Heart left ventricle (tissue), 16 donors: ENCODE measurements at regions not wholly inside any gene's neighbourhood (a gene's known extent, or its start where the extent isn't known, plus 50 kb on each side); places are given as distances from the start of the nearest gene placed in this dataset.

Experiments used
- ATAC-seq, 4 donors: fragments of 200-7000 bp; cut with Tn5 transposase; one replicate each; pipeline ENCODE4 v1.9.1; 2020 to 2022; ENCODE audit warnings: moderate library complexity in 4 of 4, mild to moderate bottlenecking in 3 of 4, moderate number of reproducible peaks in 1 of 4
- DNase-seq, 5 donors: peaks; one replicate each; pipeline ENCODE4 v3.0.0-alpha.2; 2020
- H3K27ac ChIP-seq, 12 donors: fragments of 200-600 bp; sonication (generic) in 4 of 12; one replicate each; pipeline versions ENCODE4 v1.5.0 to v1.8.0; 2016 to 2022; ENCODE audit warnings: mild to moderate bottlenecking in 2 of 12
- H3K27me3 ChIP-seq, 9 donors: fragments of 200-600 bp; sonication (generic) in 2 of 9; one replicate each; pipeline versions ENCODE4 v1.5.1 to v1.8.0; 2016 to 2022; ENCODE audit warnings: mild to moderate bottlenecking in 3 of 9
- H3K36me3 ChIP-seq, 9 donors: fragments of 200-600 bp; sonication (generic) in 2 of 9; one replicate each; pipeline versions ENCODE4 v1.5.0 to v1.8.0; 2018 to 2022; ENCODE audit warnings: mild to moderate bottlenecking in 2 of 9
- H3K4me1 ChIP-seq, 12 donors: fragments of 200-600 bp; sonication (generic) in 4 of 12; one replicate each; pipeline versions ENCODE4 v1.5.0 to v1.8.0; 2016 to 2022; ENCODE audit warnings: mild to moderate bottlenecking in 3 of 12
- H3K4me3 ChIP-seq, 12 donors: fragments of 200-600 bp; sonication (generic) in 4 of 12; one replicate each; pipeline versions ENCODE4 v1.5.0 to v1.8.0; 2017 to 2022; ENCODE audit warnings: mild to moderate bottlenecking in 9 of 12, moderate library complexity in 4 of 12
- H3K9me3 ChIP-seq, 12 donors: fragments of 200-600 bp; sonication (generic) in 4 of 12; one replicate each; pipeline versions ENCODE4 v1.5.0 to v1.8.0; 2016 to 2022; ENCODE audit warnings: mild to moderate bottlenecking in 1 of 12
- CTCF ChIP-seq, 12 donors: fragments of 200-600 bp; sonication (generic) in 4 of 12; IDR thresholded peaks; one replicate each; pipeline versions ENCODE4 v1.5.0 to v1.8.0; 2018 to 2022; ENCODE audit warnings: antibody characterized with exemption in 12 of 12, mild to moderate bottlenecking in 5 of 12
- POLR2A ChIP-seq, 2 donors: fragments of 450-650 bp; IDR thresholded peaks; one replicate each; pipeline ENCODE4 v1.6.1; 2017; ENCODE audit warnings: antibody characterized with exemption in 2 of 2, mild to moderate bottlenecking in 2 of 2, moderate library complexity in 2 of 2
- WGBS, 4 donors: extraction: QIAGEN DNeasy Blood & Tissue Kit in 2 of 4; methylation state at CpG; one replicate each; pipeline versions ENCODE4 v1.1.5 to v1.1.7; 2013 to 2018; 5-methylcytosine and 5-hydroxymethylcytosine counted together
- intact Hi-C, 10 donors: fragments of 100-400 bp; cut with DNase I; formaldehyde crosslinking; loops; one replicate each; pipeline versions ENCODE4 v1.11.1 to v1.14.2; 2022
- donor health status: ischemic (EF 13 %, LVEDD 7.1; RV severe dilation, severe dysfunction).
- donor health status: healthy with polysubstance abuse.
- donor health status: DM: no; HTN: yes; CAD: no.
- donor health status: DM: no; HTN: no; CAD: no.
- donor health status: ischemic (EF 25% LVEDD 6.9; RV normal size, moderate dysfunction).
- donor health status: ischemic (EF 25% LVEDD 5.7; RV mildly dilated, moderate dysfunction).
- donor health status: healthy.
- donor health status: DM: yes; HTN: yes; CAD: no.
- donor health status: ischemic (EF 35%, LVEDD 5.7; RV mildly dilated, moderate dysfunction).
- donor health status: nonischemic (EF 11% LVEDD 7.7; RV severe dilation, severe dysfunction).
- donor health status: DM: yes; HTN: yes; CAD: no.
- donor health status: PGD.
- donor health status: ischemic (EF 29% LVEDD 5.4; RV normal size, mild dysfunction).
- donor health status: nonischemic (EF 23%, LVEDD 6.1; RV moderate dilation, normal function).

- Histone ChIP-seq H3K4me1 (no peaks in the 10 kb centered on the region), H3K36me3 (no peaks in the 10 kb centered on the region), H3K9me3 (peaks cover 0 to 5% (median 0%) of the 10 kb centered on the region in 12 donors), H3K27me3 (no peaks in the 10 kb centered on the region), H3K4me3 (no peak overlapping the region), H3K27ac (no peak overlapping the region)
- 66 to 76% (median 70%) methylated on average over 3 of the region's 3 CpGs for WGBS, 4 donors
- no peak for TF ChIP-seq POLR2A (IDR thresholded peaks at IDR 0.05)
- TF ChIP-seq CTCF (IDR thresholded peaks at IDR 0.05): no peak
- ATAC-seq: no peak
- intact Hi-C loops: no loop called here
- DNase-seq: no peak
Measured at GRCh38 chr1:189211742-189212141, 1265.9 kb downstream of the BRINP3 start.

GRCh38 chr1:189212606-189213005, 1265.1 kb downstream of the BRINP3 start:
- no peak overlapping the region for H3K27ac ChIP-seq
- ATAC-seq: no peak
- peaks cover 0 to 5% (median 0%) of the 10 kb centered on the region in 12 donors for H3K9me3 ChIP-seq
- no peaks in the 10 kb centered on the region for H3K36me3 ChIP-seq
- H3K4me1 ChIP-seq: no peaks in the 10 kb centered on the region
- intact Hi-C loops: no loop called here
- no peaks in the 10 kb centered on the region for H3K27me3 ChIP-seq
- no peak overlapping the region for H3K4me3 ChIP-seq
- no peak for TF ChIP-seq CTCF (IDR thresholded peaks at IDR 0.05)
- TF ChIP-seq POLR2A (IDR thresholded peaks at IDR 0.05): no peak
- no peak for DNase-seq
- 33 to 53% (median 45%) methylated on average over 2 of the region's 2 CpGs for WGBS, 4 donors

- TF ChIP-seq POLR2A (IDR thresholded peaks at IDR 0.05) (no peak), CTCF (IDR thresholded peaks at IDR 0.05) (no peak)
- H3K27ac ChIP-seq: no peak overlapping the region
- no peaks in the 10 kb centered on the region for H3K36me3 ChIP-seq
- no peaks in the 10 kb centered on the region for H3K9me3 ChIP-seq
- intact Hi-C loops: no loop called here
- no peak for ATAC-seq
- no peak for DNase-seq
- no peak overlapping the region for H3K4me3 ChIP-seq
- no peaks in the 10 kb centered on the region for H3K27me3 ChIP-seq
- no peaks in the 10 kb centered on the region for H3K4me1 ChIP-seq
- WGBS, 4 donors: 76 to 82% (median 79%) methylated on average over 1 of the region's 1 CpG
Measured at GRCh38 chr1:189216886-189217285, 1260.8 kb downstream of the BRINP3 start.

- no peaks in the 10 kb centered on the region for H3K9me3 ChIP-seq
- H3K4me3 ChIP-seq: no peak overlapping the region
- H3K4me1 ChIP-seq: no peaks in the 10 kb centered on the region
- ATAC-seq (no peak), DNase-seq (no peak)
- no peak overlapping the region for H3K27ac ChIP-seq
- H3K27me3 ChIP-seq: no peaks in the 10 kb centered on the region
- intact Hi-C loops: no loop called here
- H3K36me3 ChIP-seq: no peaks in the 10 kb centered on the region
- TF ChIP-seq CTCF (IDR thresholded peaks at IDR 0.05): no peak
- no peak for TF ChIP-seq POLR2A (IDR thresholded peaks at IDR 0.05)
Measured at GRCh38 chr1:189217646-189218045, 1260.0 kb downstream of the BRINP3 start.
